NCI-H526 treated with DMSO at 0.1 percent for 48 hours (cell line): ENCODE measurements at regions not wholly inside any gene's neighbourhood (a gene's known extent, or its start where the extent isn't known, plus 50 kb on each side); places are given as distances from the start of the nearest gene placed in this dataset.

Source experiments
- DNase-seq: peaks from one replicate; lab custom pipeline; 2025; lab: John Stamatoyannopoulos, UW

GRCh38 chr10:3464760-3465405 lies 292.3 kb upstream of the PITRM1 start:
- DNase-seq = no peak

DNA sequence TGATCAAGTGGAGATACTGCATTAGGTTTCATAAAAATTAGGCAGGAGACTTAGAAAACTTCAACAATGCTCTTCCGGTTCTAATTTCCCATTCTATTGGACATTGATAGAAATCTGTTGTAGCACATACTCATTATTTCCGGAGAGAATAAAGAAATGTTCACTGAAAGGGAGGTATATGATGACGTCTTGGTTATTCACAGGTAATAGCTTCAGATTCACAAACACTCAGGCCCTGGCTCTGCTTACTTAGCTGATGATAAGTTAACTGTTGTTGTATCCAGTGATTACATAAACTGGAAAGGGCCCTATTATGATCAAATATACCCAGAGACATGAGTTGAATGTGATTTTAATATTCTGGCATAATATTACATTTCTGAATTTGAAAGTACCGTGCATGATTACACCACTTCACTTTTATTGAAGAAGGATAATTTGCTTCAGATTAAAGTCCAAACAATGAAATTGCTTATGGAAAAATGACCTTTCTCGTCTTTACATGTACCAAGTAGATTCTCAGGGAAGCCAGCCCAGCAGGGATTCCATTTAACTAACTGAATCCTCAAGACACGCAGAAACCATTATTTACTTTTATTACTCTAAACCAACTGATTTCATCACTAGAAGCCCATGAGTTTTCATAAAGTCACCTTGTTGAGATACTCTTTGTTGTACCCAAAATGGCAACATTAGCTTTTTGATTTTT lies 288.0 kb upstream of the PITRM1 start:
- no peak for DNase-seq

DNA sequence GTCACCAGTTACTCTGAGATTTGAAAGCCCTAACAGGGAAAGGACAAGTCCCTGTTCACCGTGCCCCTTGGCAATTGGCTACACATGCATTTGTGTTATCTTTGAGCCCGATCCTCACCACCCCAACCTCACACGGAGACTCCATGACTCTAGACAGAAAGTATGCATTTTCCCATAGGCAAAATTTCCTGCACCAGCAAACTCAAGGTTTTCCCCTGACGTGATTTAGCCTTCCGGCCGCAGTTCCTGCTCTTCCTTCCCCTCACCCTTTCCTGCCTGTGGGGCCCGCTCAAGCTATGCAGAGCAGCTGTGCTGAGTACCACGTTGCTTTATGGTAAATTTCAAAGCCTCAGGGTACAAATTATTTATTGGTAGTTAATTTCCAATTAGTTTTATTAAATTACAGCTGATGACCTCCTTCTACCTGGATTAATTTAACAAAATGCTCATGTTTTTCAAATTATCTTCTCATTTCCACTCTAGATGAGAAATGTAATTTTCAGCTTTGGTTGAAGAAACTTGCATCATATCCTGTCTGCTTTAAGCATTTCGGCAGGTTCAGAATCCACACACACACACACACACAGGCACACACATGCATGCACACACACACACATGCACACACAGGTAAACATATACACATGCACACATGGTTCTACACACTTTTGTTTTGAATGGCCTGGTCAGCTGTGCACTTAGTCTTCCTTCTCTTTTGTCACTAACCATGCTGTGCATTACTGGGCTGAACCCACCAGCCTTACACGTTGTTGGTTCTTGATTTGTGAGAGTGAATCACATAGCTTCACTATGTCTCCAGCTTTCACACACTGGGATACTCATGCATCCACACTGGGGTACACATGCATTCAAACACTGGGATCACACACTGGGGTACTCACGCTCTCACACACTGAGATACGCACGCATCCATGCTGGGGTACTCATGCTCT lies 283.1 kb upstream of the PITRM1 start:
- DNase-seq = no peak

- no peak for DNase-seq
Observed at GRCh38 chr10:3452683-3453361, 280.2 kb upstream of the PITRM1 start.

GRCh38 chr10:3452173-3452626 lies 279.6 kb upstream of the PITRM1 start:
- DNase-seq = no peak

DNA sequence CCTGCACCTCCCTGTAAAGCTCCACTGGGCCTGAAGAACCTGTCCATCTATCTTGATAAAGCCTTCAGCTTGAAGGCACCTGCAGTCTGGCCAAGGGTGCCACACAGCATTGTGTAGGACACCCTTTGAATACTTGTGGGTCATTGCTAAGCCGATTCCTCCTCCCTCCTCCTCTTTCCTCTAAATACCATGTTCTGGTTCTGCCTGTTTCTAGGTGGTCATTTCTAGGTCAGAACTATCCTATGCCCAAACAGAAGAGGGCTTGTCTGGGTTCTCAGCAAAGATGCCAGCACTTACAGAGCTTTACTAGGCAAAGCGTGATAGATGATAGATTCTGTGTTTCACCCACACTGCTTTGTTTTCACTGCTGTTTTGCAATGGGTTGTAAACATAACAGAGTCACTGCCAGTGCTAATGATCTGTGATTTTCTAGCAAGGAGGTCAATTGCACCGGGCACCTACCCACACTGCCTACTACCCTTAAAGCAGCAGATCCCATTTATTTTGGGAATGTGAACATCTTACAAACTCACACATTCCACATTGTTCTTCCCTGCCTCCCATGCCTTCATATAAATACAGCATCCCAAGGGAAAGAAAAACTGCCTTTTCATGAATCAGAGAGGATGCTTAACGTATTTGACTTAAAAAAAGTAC lies 279.1 kb upstream of the PITRM1 start:
- no peak for DNase-seq

DNA sequence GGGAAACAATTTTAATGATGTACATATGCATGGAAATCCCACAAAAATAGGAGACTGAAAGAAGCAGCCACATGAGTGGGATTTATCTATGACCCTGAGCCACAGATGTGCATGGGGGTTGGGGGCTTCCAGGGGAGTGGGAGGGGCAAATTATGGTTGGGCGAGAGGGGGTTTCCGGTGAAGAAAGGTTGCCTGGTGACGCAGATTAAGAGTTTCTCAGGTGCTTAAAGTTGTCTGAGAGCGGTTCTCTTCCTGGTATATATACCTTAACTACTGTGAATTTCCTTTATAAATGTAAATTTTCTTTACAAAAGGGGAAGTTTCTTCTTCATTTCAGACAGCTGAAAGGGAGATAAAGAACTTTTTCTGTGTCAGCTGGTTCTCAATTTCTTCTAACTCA lies 273.6 kb upstream of the PITRM1 start:
- no peak for DNase-seq

DNA sequence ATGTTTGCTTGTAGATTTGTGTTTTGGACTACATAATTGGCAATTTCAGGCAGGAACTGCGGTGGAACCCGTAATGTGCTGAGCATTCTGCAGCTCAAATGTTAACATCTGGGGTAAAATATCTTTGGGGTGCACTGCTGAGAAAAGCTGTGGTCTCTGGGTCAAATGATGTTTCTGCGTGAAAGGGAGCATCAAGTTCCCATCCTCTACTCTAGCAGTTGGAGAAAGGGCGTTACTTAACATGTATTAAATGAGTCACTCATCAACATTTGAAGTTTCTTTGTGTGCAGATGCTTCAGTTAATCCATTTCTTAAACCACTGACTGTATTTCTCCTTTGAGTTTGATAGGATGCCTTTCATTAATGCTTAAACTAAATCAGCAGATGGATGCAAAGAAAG lies 273.1 kb upstream of the PITRM1 start:
- no peak for DNase-seq

DNA sequence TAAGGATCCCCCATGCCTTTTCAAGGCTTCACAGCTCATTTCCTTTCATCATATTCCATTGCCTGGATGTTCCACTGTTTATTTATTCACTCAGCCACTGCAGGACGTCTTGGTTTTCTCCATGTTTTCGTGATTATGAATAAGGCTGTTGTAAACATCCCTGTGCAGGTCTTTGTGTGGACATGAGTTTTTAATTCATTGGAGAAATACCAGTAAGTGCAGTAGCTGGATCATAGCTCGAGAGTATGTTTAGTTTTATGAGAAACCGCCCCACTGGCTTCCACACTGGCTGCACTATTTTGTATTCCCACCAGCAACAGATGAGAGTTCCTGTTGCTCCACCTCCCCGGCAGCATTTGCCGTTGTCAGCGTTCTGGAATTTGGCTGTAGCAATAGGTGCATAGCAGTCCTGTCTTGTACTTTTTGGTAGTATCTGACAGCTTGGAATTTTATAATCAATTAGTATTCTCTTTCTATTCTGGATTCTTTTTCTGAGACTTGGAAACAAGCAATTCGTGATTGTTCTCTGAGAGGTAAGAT lies 269.9 kb upstream of the PITRM1 start:
- DNase-seq = no peak

GRCh38 chr10:3439183-3439582 lies 266.6 kb upstream of the PITRM1 start:
- DNase-seq = no peak

GRCh38 chr10:3438606-3439005 lies 266.0 kb upstream of the PITRM1 start:
- DNase-seq = no peak

DNA sequence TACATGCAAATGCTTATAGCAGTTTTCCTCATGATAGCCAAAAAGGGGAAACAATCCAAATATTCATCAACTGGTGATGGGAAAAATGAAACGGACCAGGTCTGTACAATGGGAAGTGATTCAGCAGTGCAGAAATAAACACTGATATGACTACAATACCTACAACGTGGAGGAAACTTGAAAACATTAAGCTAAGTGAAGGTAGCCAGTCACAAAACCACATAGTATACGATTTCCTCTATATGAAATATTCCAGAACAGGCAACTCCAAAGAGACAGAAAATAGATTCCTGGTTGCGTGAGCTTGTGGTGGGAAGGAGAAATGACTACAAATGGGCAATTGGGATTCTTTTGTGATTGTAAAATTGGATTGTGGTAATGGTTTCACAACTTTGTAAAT lies 263.1 kb upstream of the PITRM1 start:
- no peak for DNase-seq

GRCh38 chr10:3433988-3434387 lies 261.4 kb upstream of the PITRM1 start:
- no peak for DNase-seq

DNA sequence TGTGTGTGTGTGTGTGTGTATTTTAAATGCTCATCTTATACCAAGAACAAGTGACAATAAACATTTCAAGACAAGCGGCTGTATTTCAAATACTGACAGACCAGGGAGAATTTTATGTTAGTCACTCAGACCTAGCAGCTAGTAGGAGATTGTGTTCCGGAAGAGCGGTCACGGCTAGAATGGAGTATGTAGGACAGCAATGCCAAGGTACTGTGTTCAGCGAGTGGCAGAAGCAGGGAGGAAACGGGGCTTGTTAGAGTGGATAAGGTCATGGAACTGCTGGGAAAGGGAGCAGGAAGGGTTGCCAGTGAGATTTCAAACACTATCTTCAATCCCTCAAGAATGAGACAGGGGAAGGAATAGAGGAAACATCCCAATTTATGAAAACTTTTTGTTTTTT lies 260.5 kb upstream of the PITRM1 start:
- no peak for DNase-seq

GRCh38 chr10:3432081-3432825 lies 259.7 kb upstream of the PITRM1 start:
- no peak for DNase-seq

DNA sequence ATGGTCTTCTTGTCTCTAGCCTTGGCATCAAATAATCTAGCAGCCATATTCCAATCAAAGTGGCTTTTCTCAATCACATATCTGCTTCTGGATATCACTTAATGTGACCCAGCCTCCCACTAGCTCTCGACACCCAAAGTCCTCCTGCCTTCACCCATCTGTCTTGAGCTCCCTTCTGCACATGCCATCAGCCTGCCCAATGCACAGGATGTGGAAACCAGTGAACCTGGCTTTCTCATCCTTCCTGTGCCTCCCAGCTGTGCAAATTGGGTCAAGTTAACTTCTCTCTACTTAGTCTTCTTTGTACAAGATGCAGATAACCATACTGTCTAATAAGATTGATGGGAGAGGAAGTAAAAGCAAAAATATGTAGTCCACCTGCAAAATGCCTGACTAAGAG lies 257.9 kb upstream of the PITRM1 start:
- no peak for DNase-seq

GRCh38 chr10:3429676-3430075 lies 257.1 kb upstream of the PITRM1 start:
- no peak for DNase-seq

GRCh38 chr10:3428826-3429225 lies 256.2 kb upstream of the PITRM1 start:
- no peak for DNase-seq

GRCh38 chr10:3427950-3428354 lies 255.4 kb upstream of the PITRM1 start:
- no peak for DNase-seq

DNA sequence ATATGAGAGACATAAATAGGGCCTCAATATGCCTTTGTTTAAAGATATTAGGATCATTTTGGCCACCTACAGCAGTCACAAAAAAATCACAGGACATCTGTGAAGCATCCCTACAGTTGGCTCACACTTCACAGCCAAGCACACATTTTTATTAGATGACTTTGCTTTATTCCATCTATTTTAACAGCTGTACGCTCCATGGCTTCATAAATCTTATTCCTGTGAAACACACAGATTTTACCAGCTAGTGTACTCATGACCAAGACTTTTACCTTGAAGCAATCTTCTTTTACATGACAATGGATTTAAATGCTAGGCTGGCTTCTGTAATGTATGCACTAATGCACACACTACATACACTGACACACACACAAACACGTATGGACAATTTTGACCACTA lies 254.8 kb upstream of the PITRM1 start:
- no peak for DNase-seq
